Prostate gland (tissue), 2 donors: ENCODE measurements at regions not wholly inside any gene's neighbourhood (a gene's known extent, or its start where the extent isn't known, plus 50 kb on each side); places are given as distances from the start of the nearest gene placed in this dataset.

Experiments used
- POLR2A ChIP-seq: fragments of 450-650 bp; IDR thresholded peaks from one replicate; pipeline ENCODE4 v1.6.1; 2016; ENCODE audit warnings: antibody characterized with exemption, mild to moderate bottlenecking
- POLR2AphosphoS5 ChIP-seq: sonication (generic); formaldehyde crosslinking; IDR thresholded peaks from one replicate; pipeline ENCODE4 v1.6.1; 2017; ENCODE audit warnings: antibody characterized with exemption
- TF ChIP-seq, protein P1 (sequence below), 4 experiments: fragments of 200-600 bp in 2 of 4; fragments of 450-650 bp in 2 of 4; sonication (generic) in 2 of 4; IDR thresholded peaks; 1 replicate in 3 of 4; 2 replicates in 1 of 4; pipeline ENCODE4 v1.5.1; 2016 to 2019; ENCODE audit warnings: antibody characterized with exemption in 4 of 4, mild to moderate bottlenecking in 2 of 4, moderate library complexity in 2 of 4

DNA sequence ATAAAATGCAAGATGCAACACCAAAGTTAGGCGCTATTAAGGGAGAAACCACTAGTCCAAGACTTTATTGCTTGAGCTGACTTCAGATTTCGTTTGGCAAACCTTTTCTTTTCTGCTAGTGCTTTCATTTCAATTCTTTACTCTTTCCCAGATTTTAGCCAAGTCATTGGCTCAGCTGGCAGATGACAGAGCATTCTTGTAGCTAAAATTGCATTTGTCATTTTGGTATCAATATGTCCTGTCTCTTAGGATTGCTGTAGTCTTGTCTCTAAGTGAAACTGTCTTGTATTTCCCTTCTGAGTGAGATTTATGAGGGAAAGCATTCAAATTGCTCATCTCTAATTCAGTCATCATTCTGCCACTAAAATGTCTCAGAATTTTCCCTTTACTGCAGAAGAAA is 335.1 kb downstream of the METTL4 start:
- TF ChIP-seq, protein P1, sequence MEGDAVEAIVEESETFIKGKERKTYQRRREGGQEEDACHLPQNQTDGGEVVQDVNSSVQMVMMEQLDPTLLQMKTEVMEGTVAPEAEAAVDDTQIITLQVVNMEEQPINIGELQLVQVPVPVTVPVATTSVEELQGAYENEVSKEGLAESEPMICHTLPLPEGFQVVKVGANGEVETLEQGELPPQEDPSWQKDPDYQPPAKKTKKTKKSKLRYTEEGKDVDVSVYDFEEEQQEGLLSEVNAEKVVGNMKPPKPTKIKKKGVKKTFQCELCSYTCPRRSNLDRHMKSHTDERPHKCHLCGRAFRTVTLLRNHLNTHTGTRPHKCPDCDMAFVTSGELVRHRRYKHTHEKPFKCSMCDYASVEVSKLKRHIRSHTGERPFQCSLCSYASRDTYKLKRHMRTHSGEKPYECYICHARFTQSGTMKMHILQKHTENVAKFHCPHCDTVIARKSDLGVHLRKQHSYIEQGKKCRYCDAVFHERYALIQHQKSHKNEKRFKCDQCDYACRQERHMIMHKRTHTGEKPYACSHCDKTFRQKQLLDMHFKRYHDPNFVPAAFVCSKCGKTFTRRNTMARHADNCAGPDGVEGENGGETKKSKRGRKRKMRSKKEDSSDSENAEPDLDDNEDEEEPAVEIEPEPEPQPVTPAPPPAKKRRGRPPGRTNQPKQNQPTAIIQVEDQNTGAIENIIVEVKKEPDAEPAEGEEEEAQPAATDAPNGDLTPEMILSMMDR (IDR thresholded peaks at IDR 0.05): no peak
- no peak for TF ChIP-seq POLR2A
- TF ChIP-seq POLR2AphosphoS5: no peak
